A673 (cell line): ENCODE measurements at regions not wholly inside any gene's neighbourhood (a gene's known extent, or its start where the extent isn't known, plus 50 kb on each side); places are given as distances from the start of the nearest gene placed in this dataset.

Experiments
- BruUV-seq: library from RNA; stranded (reverse); fragments of 400-500 nt; replicated peaks from 2 replicates; lab custom pipeline; 2021; lab: Mats Ljungman, UMichigan
- CTCF ChIA-PET: fragments of 300-600 bp; sonication (Branson Sonifier 250); formaldehyde crosslinking; loops from one replicate; lab custom pipeline; 2022; ENCODE audit warnings: antibody characterized with exemption; lab: Charles Lee
- POLR2A ChIA-PET: fragments of 300-600 bp; sonication (Branson Sonifier 250); formaldehyde crosslinking; loops from one replicate; lab custom pipeline; 2022; ENCODE audit warnings: antibody characterized with exemption; ENCODE audit not compliant: low non-redundant PET; lab: Charles Lee
- DNase-seq: peaks from one replicate; pipeline ENCODE4 v3.0.0-alpha.2; 2015; ENCODE audit warnings: low spot score
- H3K27ac ChIP-seq: fragments of 200-600 bp; sonication (generic); 2 replicates; pipeline ENCODE4 v1.5.1; 2016; ENCODE audit warnings: mixed run types, low read depth, mild to moderate bottlenecking, mixed read lengths, antibody characterized with exemption, low read length; ENCODE audit not compliant: poor library complexity, severe bottlenecking
- H3K27me3 ChIP-seq: fragments of 200-600 bp; sonication (generic); replicated peaks from 2 replicates; pipeline ENCODE4 v1.6.1; 2017; ENCODE audit warnings: mixed run types, low read depth, mild to moderate bottlenecking, mixed read lengths, antibody characterized with exemption, low read length; ENCODE audit not compliant: insufficient read depth, poor library complexity
- H3K36me3 ChIP-seq: fragments of 200-600 bp; sonication (generic); 2 replicates; pipeline ENCODE4 v1.6.1; 2016; ENCODE audit warnings: mixed run types, mild to moderate bottlenecking, mixed read lengths, antibody characterized with exemption, low read length; ENCODE audit not compliant: insufficient read depth, poor library complexity, severe bottlenecking
- H3K4me1 ChIP-seq: fragments of 200-600 bp; sonication (generic); 2 replicates; pipeline ENCODE4 v1.6.1; 2017; ENCODE audit warnings: mixed run types, mild to moderate bottlenecking, mixed read lengths, antibody characterized with exemption, low read length; ENCODE audit not compliant: insufficient read depth, poor library complexity, severe bottlenecking
- H3K4me3 ChIP-seq: fragments of 200-600 bp; sonication (generic); 2 replicates; pipeline ENCODE4 v1.5.1; 2016; ENCODE audit warnings: low read depth, mixed run types, mild to moderate bottlenecking, mixed read lengths, low read length; ENCODE audit not compliant: poor library complexity, severe bottlenecking
- H3K9me3 ChIP-seq: fragments of 200-600 bp; sonication (generic); 2 replicates; pipeline ENCODE4 v1.6.1; 2016; ENCODE audit warnings: mixed run types, low read depth, mild to moderate bottlenecking, mixed read lengths, antibody characterized with exemption, low read length; ENCODE audit not compliant: poor library complexity, severe bottlenecking
- EZH2 ChIP-seq: fragments of 200-600 bp; sonication (generic); IDR thresholded peaks from 2 replicates; pipeline ENCODE4 v1.6.1; 2017; ENCODE audit warnings: borderline replicate concordance, low read depth, mild to moderate bottlenecking, mixed read lengths, antibody characterized with exemption, low read length; ENCODE audit not compliant: poor library complexity, severe bottlenecking
- intact Hi-C: fragments of 100-400 bp; cut with micrococcal nuclease; formaldehyde crosslinking; loops from one replicate; pipeline ENCODE4 v1.10.0; 2022; ENCODE audit not compliant: unreplicated experiment
- TF ChIP-seq, protein P1 (sequence below): fragments of 300-800, 200-600 bp; sonication (generic); conservative IDR thresholded peaks from 2 replicates; pipeline ENCODE4 v1.5.1; 2017; ENCODE audit warnings: low read depth, mild to moderate bottlenecking, antibody characterized with exemption, low read length, moderate library complexity, mixed read lengths

DNA sequence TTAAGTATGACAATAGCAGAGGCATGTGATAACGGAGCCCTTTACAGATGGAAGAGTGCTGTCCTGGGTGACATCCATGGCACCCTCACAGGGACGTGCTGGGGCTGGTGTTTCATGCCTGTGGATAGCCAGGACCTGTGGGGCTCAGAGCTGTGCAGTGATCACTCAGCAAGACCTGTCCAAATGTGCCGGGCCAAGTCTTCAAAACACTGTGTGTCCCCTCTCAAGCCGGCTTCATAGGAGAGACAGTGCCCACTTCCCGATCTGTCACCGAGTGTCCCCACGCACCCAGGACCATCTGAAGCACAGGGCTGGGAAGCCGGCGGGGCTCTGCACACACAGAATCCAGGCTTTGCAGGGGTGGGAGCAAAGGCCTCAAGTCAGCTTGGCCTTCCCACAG lies 217.2 kb upstream of the IGF1R start:
- Histone ChIP-seq H3K27me3 (peaks cover 15% of the 10 kb centered on the region), H3K27ac (no peak overlapping the region), H3K4me1 (no peaks in the 10 kb centered on the region), H3K9me3 (no peaks in the 10 kb centered on the region), H3K36me3 (no peaks in the 10 kb centered on the region), H3K4me3 (no peak overlapping the region)
- no peak for DNase-seq
- TF ChIP-seq, protein P1, sequence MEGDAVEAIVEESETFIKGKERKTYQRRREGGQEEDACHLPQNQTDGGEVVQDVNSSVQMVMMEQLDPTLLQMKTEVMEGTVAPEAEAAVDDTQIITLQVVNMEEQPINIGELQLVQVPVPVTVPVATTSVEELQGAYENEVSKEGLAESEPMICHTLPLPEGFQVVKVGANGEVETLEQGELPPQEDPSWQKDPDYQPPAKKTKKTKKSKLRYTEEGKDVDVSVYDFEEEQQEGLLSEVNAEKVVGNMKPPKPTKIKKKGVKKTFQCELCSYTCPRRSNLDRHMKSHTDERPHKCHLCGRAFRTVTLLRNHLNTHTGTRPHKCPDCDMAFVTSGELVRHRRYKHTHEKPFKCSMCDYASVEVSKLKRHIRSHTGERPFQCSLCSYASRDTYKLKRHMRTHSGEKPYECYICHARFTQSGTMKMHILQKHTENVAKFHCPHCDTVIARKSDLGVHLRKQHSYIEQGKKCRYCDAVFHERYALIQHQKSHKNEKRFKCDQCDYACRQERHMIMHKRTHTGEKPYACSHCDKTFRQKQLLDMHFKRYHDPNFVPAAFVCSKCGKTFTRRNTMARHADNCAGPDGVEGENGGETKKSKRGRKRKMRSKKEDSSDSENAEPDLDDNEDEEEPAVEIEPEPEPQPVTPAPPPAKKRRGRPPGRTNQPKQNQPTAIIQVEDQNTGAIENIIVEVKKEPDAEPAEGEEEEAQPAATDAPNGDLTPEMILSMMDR: no peak
- no peak for TF ChIP-seq EZH2
- no TSS peak for BruUV-seq
- ChIA-PET POLR2A (no interaction called here), CTCF (no interaction called here)
- intact Hi-C loops: no loop called here

DNA sequence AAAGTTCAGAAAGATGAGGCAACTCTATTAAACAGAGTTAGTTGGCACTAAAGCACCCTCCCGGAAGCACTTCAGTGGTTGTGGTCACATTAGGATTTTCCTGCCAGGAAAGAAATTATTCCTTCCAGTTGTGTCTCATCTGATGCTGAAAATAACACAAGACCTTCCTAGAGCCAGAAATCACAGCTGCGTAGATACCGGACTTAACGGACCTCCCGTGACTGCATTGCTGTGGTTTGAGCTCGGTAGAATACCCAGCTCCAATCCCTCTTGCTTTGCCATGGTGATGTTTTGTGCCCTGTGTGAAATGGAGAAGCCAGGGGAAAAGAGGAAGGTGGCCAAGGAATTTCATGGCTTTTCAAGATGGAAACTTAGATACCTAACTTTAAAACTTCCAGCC lies 215.0 kb upstream of the IGF1R start:
- no peak for DNase-seq
- ChIA-PET POLR2A (no interaction called here), CTCF (no interaction called here)
- peaks cover 3% of the 10 kb centered on the region for H3K27me3 ChIP-seq
- no peaks in the 10 kb centered on the region for H3K4me1 ChIP-seq
- H3K9me3 ChIP-seq: no peaks in the 10 kb centered on the region
- H3K4me3 ChIP-seq: no peak overlapping the region
- no peaks in the 10 kb centered on the region for H3K36me3 ChIP-seq
- H3K27ac ChIP-seq: no peak overlapping the region
- intact Hi-C loops: no loop called here
- BruUV-seq: no TSS peak
- TF ChIP-seq, protein P1: no peak
- no peak for TF ChIP-seq EZH2

DNA sequence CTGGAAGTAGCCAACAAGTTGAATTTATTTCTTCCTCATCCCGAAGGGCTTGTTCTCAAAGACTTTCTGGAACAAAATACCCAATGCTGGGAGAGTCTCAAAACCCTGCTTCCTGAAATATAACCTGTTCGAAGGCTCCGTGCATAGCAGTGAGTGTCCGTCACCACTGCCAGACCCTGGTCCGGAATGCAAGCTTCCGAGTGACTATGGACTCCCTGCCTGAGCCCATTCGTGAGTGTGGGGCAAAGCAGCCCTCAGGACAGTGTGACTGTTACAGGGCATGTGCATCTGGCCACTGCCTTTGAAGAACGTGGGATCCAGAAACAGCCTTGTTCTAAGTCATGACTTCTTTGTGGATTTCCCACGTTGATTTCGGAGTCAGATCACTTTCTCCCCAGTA lies 214.5 kb upstream of the IGF1R start:
- H3K4me1 ChIP-seq: no peaks in the 10 kb centered on the region
- H3K36me3 ChIP-seq: no peaks in the 10 kb centered on the region
- no peak for DNase-seq
- ChIA-PET CTCF (no interaction called here), POLR2A (no interaction called here)
- no peak overlapping the region for H3K27ac ChIP-seq
- intact Hi-C loops: no loop called here
- H3K27me3 ChIP-seq: peaks cover 3% of the 10 kb centered on the region
- H3K9me3 ChIP-seq: no peaks in the 10 kb centered on the region
- BruUV-seq: no TSS peak
- H3K4me3 ChIP-seq: no peak overlapping the region
- TF ChIP-seq EZH2: no peak
- TF ChIP-seq, protein P1: no peak
